Left ventricle myocardium inferior (tissue), 1 donor: ENCODE measurements at regions not wholly inside any gene's neighbourhood (a gene's known extent, or its start where the extent isn't known, plus 50 kb on each side); places are given as distances from the start of the nearest gene placed in this dataset.

Experiments used
- DNase-seq: peaks from one replicate; pipeline ENCODE4 v3.0.0-alpha.2; 2020
- H3K27ac ChIP-seq: fragments of 200-600 bp; replicated peaks from 2 replicates; pipeline ENCODE4 v1.8.0; 2021
- H3K27me3 ChIP-seq: fragments of 200-600 bp; 2 replicates; pipeline ENCODE4 v1.8.0; 2021; ENCODE audit warnings: low read depth
- H3K36me3 ChIP-seq: fragments of 200-600 bp; 2 replicates; pipeline ENCODE4 v1.8.0; 2021
- H3K4me1 ChIP-seq: fragments of 200-600 bp; 2 replicates; pipeline ENCODE4 v1.8.0; 2021
- H3K4me3 ChIP-seq: fragments of 200-600 bp; 2 replicates; pipeline ENCODE4 v1.8.0; 2021; ENCODE audit warnings: mild to moderate bottlenecking, moderate library complexity
- H3K9me3 ChIP-seq: fragments of 200-600 bp; replicated peaks from 2 replicates; pipeline ENCODE4 v1.8.0; 2021
- CTCF ChIP-seq: fragments of 200-600 bp; IDR thresholded peaks from 2 replicates; pipeline ENCODE4 v1.8.0; 2021; ENCODE audit warnings: antibody characterized with exemption, mild to moderate bottlenecking, borderline replicate concordance
- intact Hi-C: fragments of 100-400 bp; cut with micrococcal nuclease; formaldehyde crosslinking; loops from one replicate; pipeline ENCODE4 v1.11.0; 2022
- donor health status: DM: no; HTN: yes; CAD: no; lungs with severe emphysema.

GRCh38 chr4:18767921-18768320 lies 746.4 kb upstream of the LCORL start:
- intact Hi-C loops, result no loop called here
- no peaks in the 10 kb centered on the region for H3K9me3 ChIP-seq
- no peak overlapping the region for H3K27ac ChIP-seq
- no peak for DNase-seq
- no peaks in the 10 kb centered on the region for H3K4me1 ChIP-seq
- H3K4me3 ChIP-seq, result no peak overlapping the region
- no peak for TF ChIP-seq CTCF
- no peaks in the 10 kb centered on the region for H3K36me3 ChIP-seq
- no peaks in the 10 kb centered on the region for H3K27me3 ChIP-seq

GRCh38 chr4:18756671-18757070 lies 735.1 kb upstream of the LCORL start:
- TF ChIP-seq CTCF, result no peak
- Histone ChIP-seq H3K27ac (no peak overlapping the region), H3K4me1 (no peaks in the 10 kb centered on the region), H3K36me3 (no peaks in the 10 kb centered on the region), H3K27me3 (no peaks in the 10 kb centered on the region), H3K4me3 (no peak overlapping the region), H3K9me3 (peaks cover 4% of the 10 kb centered on the region)
- DNase-seq, result no peak
- intact Hi-C loops, result no loop called here

- intact Hi-C loops, result no loop called here
- no peak for TF ChIP-seq CTCF
- Histone ChIP-seq H3K27ac (no peak overlapping the region), H3K9me3 (peaks cover 8% of the 10 kb centered on the region), H3K4me1 (no peaks in the 10 kb centered on the region), H3K4me3 (no peak overlapping the region), H3K36me3 (no peaks in the 10 kb centered on the region), H3K27me3 (no peaks in the 10 kb centered on the region)
- no peak for DNase-seq
Observed at GRCh38 chr4:18754180-18754579, 732.6 kb upstream of the LCORL start.

GRCh38 chr4:18751083-18751482 lies 729.5 kb upstream of the LCORL start:
- TF ChIP-seq CTCF, result no peak
- H3K36me3 ChIP-seq, result no peaks in the 10 kb centered on the region
- no peak overlapping the region for H3K4me3 ChIP-seq
- H3K27ac ChIP-seq, result no peak overlapping the region
- H3K27me3 ChIP-seq, result no peaks in the 10 kb centered on the region
- H3K4me1 ChIP-seq, result no peaks in the 10 kb centered on the region
- peaks cover 12% of the 10 kb centered on the region for H3K9me3 ChIP-seq
- DNase-seq, result no peak
- intact Hi-C loops, result no loop called here

GRCh38 chr4:18749391-18749790 lies 727.8 kb upstream of the LCORL start:
- H3K36me3 ChIP-seq, result no peaks in the 10 kb centered on the region
- no peak for DNase-seq
- H3K4me1 ChIP-seq, result no peaks in the 10 kb centered on the region
- H3K27me3 ChIP-seq, result no peaks in the 10 kb centered on the region
- TF ChIP-seq CTCF, result no peak
- H3K27ac ChIP-seq, result no peak overlapping the region
- intact Hi-C loops, result no loop called here
- H3K4me3 ChIP-seq, result no peak overlapping the region
- H3K9me3 ChIP-seq, result peaks cover 12% of the 10 kb centered on the region

GRCh38 chr4:18736551-18736950 lies 715.0 kb upstream of the LCORL start:
- peak overlapping the region; percentile 67 for H3K27ac ChIP-seq
- H3K36me3 ChIP-seq, result no peaks in the 10 kb centered on the region
- intact Hi-C loops, result no loop called here
- no peaks in the 10 kb centered on the region for H3K27me3 ChIP-seq
- TF ChIP-seq CTCF, result no peak
- H3K4me3 ChIP-seq, result no peak overlapping the region
- no peaks in the 10 kb centered on the region for H3K9me3 ChIP-seq
- peaks cover 36% of the 10 kb centered on the region for H3K4me1 ChIP-seq
- DNase-seq, result no peak
